K562 (cell line): ENCODE measurements at regions not wholly inside any gene's neighbourhood (a gene's known extent, or its start where the extent isn't known, plus 50 kb on each side); places are given as distances from the start of the nearest gene placed in this dataset.

Source experiments
- ATAC-seq: fragments of 200-7000 bp; cut with Tn5 transposase; 3 replicates; pipeline ENCODE4 v1.9.1; 2020; ENCODE audit warnings: moderate library complexity
- BruUV-seq: library from RNA; stranded (reverse); fragments of 400-500 nt; replicated peaks from 2 replicates; lab custom pipeline; 2021; lab: Mats Ljungman, UMichigan
- CTCF ChIA-PET: fragments of 300-600 bp; formaldehyde crosslinking; extraction: SDS; loops from one replicate; lab custom pipeline; 2021; ENCODE audit warnings: low intra/inter-chr PET ratio; lab: Yijun Ruan, JAX
- POLR2A ChIA-PET: fragments of 300-600, 350-650 bp; sonication (Branson Sonifier 250); formaldehyde crosslinking; extraction: SDS; loops from one replicate; lab custom pipeline; 2021; ENCODE audit warnings: antibody characterized with exemption, inconsistent platforms; lab: Yijun Ruan, JAX
- DNase-seq, 4 experiments: peaks; one replicate each; pipeline versions ENCODE4 v3.0.0 to v3.0.0-alpha.2; 2011 to 2018; ENCODE audit warnings: low spot score in 3 of 4, mixed read lengths in 3 of 4; ENCODE audit errors: extremely low read depth in 1 of 4
- FAIRE-seq: peaks from 2 replicates; lab custom pipeline; 2011; peaks lifted over from hg19 to GRCh38; lab: Jason Lieb, UNC
- H2AFZ ChIP-seq: 2 replicates; pipeline ENCODE4 v1.6.0; 2011; ENCODE audit warnings: low read depth, low read length, control low read depth, inconsistent platforms
- H3K27ac ChIP-seq: fragments of 200-600 bp; 3 replicates; pipeline ENCODE4 v1.8.0; 2011; ENCODE audit warnings: low read depth, mild to moderate bottlenecking, control low read depth, inconsistent platforms, low read length, moderate library complexity, mixed read lengths; ENCODE audit errors: extremely low read depth
- H3K27me3 ChIP-seq, 2 experiments: fragments of 300-600 bp in 1 of 2; 2 replicates in 1 of 2; 3 replicates in 1 of 2; pipeline versions ENCODE4 v1.6.0 to v1.8.0; 2011; ENCODE audit warnings: inconsistent platforms in 2 of 2, low read length in 2 of 2, mild to moderate bottlenecking in 1 of 2, mixed read lengths in 1 of 2, moderate library complexity in 1 of 2; ENCODE audit not compliant: control insufficient read depth in 2 of 2, insufficient read depth in 2 of 2
- H3K36me3 ChIP-seq: fragments of 300-600 bp; 3 replicates; pipeline ENCODE4 v1.8.0; 2011; ENCODE audit warnings: mild to moderate bottlenecking, low read length, inconsistent platforms; ENCODE audit not compliant: control insufficient read depth, insufficient read depth
- H3K4me1 ChIP-seq, 2 experiments: fragments of 200-600 bp in 1 of 2; replicated peaks in 1 of 2; 2 replicates in 1 of 2; 3 replicates in 1 of 2; pipeline versions ENCODE4 v1.5.1 to v1.8.0; 2011; ENCODE audit warnings: inconsistent platforms in 2 of 2, low read length in 2 of 2, mild to moderate bottlenecking in 1 of 2, mixed read lengths in 1 of 2, moderate library complexity in 1 of 2; ENCODE audit not compliant: control insufficient read depth in 2 of 2, insufficient read depth in 2 of 2
- H3K4me2 ChIP-seq: 2 replicates; pipeline ENCODE4 v1.6.1; 2011; ENCODE audit warnings: low read length, control low read depth, inconsistent platforms, mixed read lengths; ENCODE audit not compliant: insufficient read depth
- H3K4me3 ChIP-seq: fragments of 200-600 bp; sonication (generic), shearing (Covaris generic); 2 replicates; pipeline ENCODE4 v1.5.1; 2016; ENCODE audit warnings: control low read depth, inconsistent platforms
- H3K79me2 ChIP-seq: fragments of 200-600 bp; 3 replicates; pipeline ENCODE4 v1.8.0; 2011; ENCODE audit warnings: low read length, inconsistent platforms; ENCODE audit not compliant: control insufficient read depth, insufficient read depth
- H3K9ac ChIP-seq, 2 experiments: 2 replicates each; pipeline versions ENCODE4 v1.6.0 to v1.6.1; 2011; ENCODE audit warnings: low read depth in 2 of 2, low read length in 2 of 2, control low read depth in 1 of 2, inconsistent platforms in 1 of 2, mild to moderate bottlenecking in 1 of 2, mixed read lengths in 1 of 2; ENCODE audit not compliant: insufficient read depth in 1 of 2
- H3K9me1 ChIP-seq: one replicate; pipeline ENCODE4 v1.6.0; 2011; ENCODE audit warnings: inconsistent platforms, mild to moderate bottlenecking, low read length, moderate library complexity; ENCODE audit not compliant: control insufficient read depth, insufficient read depth
- H3K9me3 ChIP-seq: replicated peaks from 2 replicates; pipeline ENCODE4 v1.5.1; 2011; ENCODE audit warnings: low read depth, low read length, inconsistent platforms; ENCODE audit not compliant: control insufficient read depth, insufficient read depth
- H4K20me1 ChIP-seq: replicated peaks from 2 replicates; pipeline ENCODE4 v1.6.1; 2011; ENCODE audit warnings: low read length, inconsistent platforms, mixed read lengths; ENCODE audit not compliant: control insufficient read depth, insufficient read depth
- BRF1 ChIP-seq: IDR thresholded peaks from 3 replicates; pipeline ENCODE4 v1.6.1; 2011; ENCODE audit warnings: borderline replicate concordance, mild to moderate bottlenecking; ENCODE audit not compliant: insufficient read length; ENCODE audit errors: extremely low read depth
- ELF4 ChIP-seq: fragments of 450-650 bp; formaldehyde crosslinking; IDR thresholded peaks from 2 replicates; pipeline ENCODE4 v1.4.0; 2022; ENCODE audit warnings: missing genetic modification characterization
- NCOA6 ChIP-seq: fragments of 450-650 bp; IDR thresholded peaks from 2 replicates; pipeline ENCODE4 v1.6.1; 2017; ENCODE audit warnings: mild to moderate bottlenecking
- OTX1 ChIP-seq: fragments of 450-650 bp; formaldehyde crosslinking; IDR thresholded peaks from 2 replicates; pipeline ENCODE4 v1.4.0; 2022; ENCODE audit warnings: mild to moderate bottlenecking
- PATZ1 ChIP-seq: fragments of 250-450 bp; sonication (Bioruptor Pico); IDR thresholded peaks from 2 replicates; pipeline ENCODE4 v1.5.0; 2020; ENCODE audit warnings: mild to moderate bottlenecking, borderline replicate concordance
- PKNOX1 ChIP-seq: fragments of 450-650 bp; IDR thresholded peaks from 2 replicates; pipeline ENCODE4 v1.6.1; 2016
- WGBS: fragments of 100-300 bp; shearing (Covaris generic); methylation state at CpG from one replicate; pipeline ENCODE4 v1.1.6; 2016; ENCODE audit warnings: low coverage, mixed read lengths; ENCODE audit not compliant: insufficient coverage; ENCODE audit errors: missing lambda C conversion rate; 5-methylcytosine and 5-hydroxymethylcytosine counted together
- in situ Hi-C: fragments of 300-500 bp; cut with MboI; formaldehyde crosslinking; loops from 4 replicates; pipeline ENCODE4 v1.15.0; 2018; ENCODE audit warnings: inconsistent platforms, mixed read lengths
- intact Hi-C: fragments of 100-400 bp; cut with micrococcal nuclease; formaldehyde crosslinking; loops from 2 replicates; pipeline ENCODE4 v1.14.2; 2022

- TF ChIP-seq PATZ1 (no peak), BRF1 (no peak), OTX1 (CRISPR knock-in tag) (no peak), PKNOX1 (no peak), NCOA6 (no peak)
- TF ChIP-seq, all 486 proteins: peak for 0
Measured at GRCh38 chr11:119520966-119521365, 98.0 kb upstream of the THY1 start (continued).

GRCh38 chr11:119520400-119520799 lies 97.4 kb upstream of the THY1 start:
- no peak overlapping the region for H2AFZ ChIP-seq
- WGBS = 0% methylated on average over 1 of the region's 1 CpG
- no peaks in the 10 kb centered on the region for H3K9me1 ChIP-seq
- no TSS peak for BruUV-seq
- no peaks in the 10 kb centered on the region for H3K36me3 ChIP-seq
- FAIRE-seq = no peak
- no peak overlapping the region for H3K4me2 ChIP-seq
- intact Hi-C loops (no loop called here), in situ Hi-C loops (no loop called here)
- no peak for ATAC-seq
- POLR2A ChIA-PET = no interaction called here
- DNase-seq = no peak
- no peak overlapping the region for H3K27ac ChIP-seq
- H4K20me1 ChIP-seq = peaks cover 6% of the 10 kb centered on the region; the same call in 1 of the 2 replicates
- no peak overlapping the region for H3K9ac ChIP-seq
- no peaks in the 10 kb centered on the region for H3K4me1 ChIP-seq
- TF ChIP-seq ELF4 (CRISPR knock-in tag) = no peak
- no peak overlapping the region for H3K4me3 ChIP-seq
- peaks cover 21 to 53% of the 10 kb centered on the region in 2 experiments for H3K27me3 ChIP-seq
- H3K9me3 ChIP-seq = no peaks in the 10 kb centered on the region
- CTCF ChIA-PET = no interaction called here
- no peaks in the 10 kb centered on the region for H3K79me2 ChIP-seq
